Trophoblast cell (in vitro differentiated cells and primary cell): ENCODE measurements at regions not wholly inside any gene's neighbourhood (a gene's known extent, or its start where the extent isn't known, plus 50 kb on each side); places are given as distances from the start of the nearest gene placed in this dataset.
A peak's percentile ranks its signal among the peaks of the same experiment; 100 is the strongest.

ENCODE experiments used
- DNase-seq, 2 donors: peaks; one replicate each; pipeline ENCODE4 v3.0.0-alpha.2; 2016
- H2AFZ ChIP-seq: 2 replicates; pipeline ENCODE4 v1.6.1; 2013; ENCODE audit warnings: low read length, moderate library complexity, mild to moderate bottlenecking; ENCODE audit not compliant: insufficient read depth, poor library complexity
- H2AK5ac ChIP-seq: 2 replicates; pipeline ENCODE4 v1.6.1; 2013; ENCODE audit warnings: mild to moderate bottlenecking, low read length
- H2BK120ac ChIP-seq: 2 replicates; pipeline ENCODE4 v1.6.1; 2013; ENCODE audit warnings: low read length, mild to moderate bottlenecking, moderate library complexity; ENCODE audit not compliant: insufficient read depth, poor library complexity
- H2BK12ac ChIP-seq: 2 replicates; pipeline ENCODE4 v1.6.1; 2013; ENCODE audit warnings: mild to moderate bottlenecking, low read length, moderate library complexity
- H2BK5ac ChIP-seq: 2 replicates; pipeline ENCODE4 v1.6.1; 2013; ENCODE audit warnings: low read length, low read depth, moderate library complexity, mild to moderate bottlenecking; ENCODE audit not compliant: poor library complexity
- H3K14ac ChIP-seq: 2 replicates; pipeline ENCODE4 v1.6.1; 2013; ENCODE audit warnings: mild to moderate bottlenecking, low read length
- H3K18ac ChIP-seq: 2 replicates; pipeline ENCODE4 v1.6.1; 2013; ENCODE audit warnings: mild to moderate bottlenecking, low read length
- H3K23ac ChIP-seq: 2 replicates; pipeline ENCODE4 v1.6.1; 2013; ENCODE audit warnings: low read length
- H3K27ac ChIP-seq: 2 replicates; pipeline ENCODE4 v1.5.1; 2013; ENCODE audit warnings: low read depth, mild to moderate bottlenecking, inconsistent platforms, low read length, moderate library complexity
- H3K27me3 ChIP-seq: 2 replicates; pipeline ENCODE4 v1.6.1; 2013; ENCODE audit warnings: inconsistent platforms, mild to moderate bottlenecking, low read length, moderate library complexity; ENCODE audit not compliant: insufficient read depth
- H3K36me3 ChIP-seq, 2 experiments: 1 replicate in 1 of 2; 2 replicates in 1 of 2; pipeline ENCODE4 v1.6.1; 2013; ENCODE audit warnings: low read length in 2 of 2, mild to moderate bottlenecking in 2 of 2, moderate library complexity in 1 of 2; ENCODE audit not compliant: insufficient read depth in 2 of 2, control insufficient read depth in 1 of 2
- H3K4ac ChIP-seq: 2 replicates; pipeline ENCODE4 v1.6.1; 2013; ENCODE audit warnings: low read depth, mild to moderate bottlenecking, low read length, moderate library complexity
- H3K4me1 ChIP-seq, 2 experiments: 1 replicate in 1 of 2; 2 replicates in 1 of 2; pipeline ENCODE4 v1.6.1; 2013; ENCODE audit warnings: low read length in 2 of 2, mild to moderate bottlenecking in 2 of 2, moderate library complexity in 1 of 2; ENCODE audit not compliant: insufficient read depth in 2 of 2, control insufficient read depth in 1 of 2
- H3K4me2 ChIP-seq: 2 replicates; pipeline ENCODE4 v1.6.1; 2013; ENCODE audit warnings: inconsistent platforms, mild to moderate bottlenecking, low read length, moderate library complexity
- H3K4me3 ChIP-seq: 2 replicates; pipeline ENCODE4 v1.5.1; 2013; ENCODE audit warnings: mild to moderate bottlenecking, low read depth, low read length, inconsistent platforms
- H3K79me1 ChIP-seq: one replicate; pipeline ENCODE4 v1.6.1; 2013; ENCODE audit warnings: low read length
- H3K79me2 ChIP-seq: 2 replicates; pipeline ENCODE4 v1.6.1; 2013; ENCODE audit warnings: low read length, mild to moderate bottlenecking; ENCODE audit not compliant: control insufficient read depth, insufficient read depth, poor library complexity
- H3K9ac ChIP-seq: 2 replicates; pipeline ENCODE4 v1.6.1; 2013; ENCODE audit warnings: mild to moderate bottlenecking, low read length
- H3K9me3 ChIP-seq: 2 replicates; pipeline ENCODE4 v1.6.1; 2013; ENCODE audit warnings: low read depth, mild to moderate bottlenecking, control low read depth, inconsistent platforms, low read length; ENCODE audit not compliant: insufficient read depth
- H4K12ac ChIP-seq: 2 replicates; pipeline ENCODE4 v1.6.1; 2013; ENCODE audit warnings: low read depth, mild to moderate bottlenecking, low read length, moderate library complexity
- H4K8ac ChIP-seq: 2 replicates; pipeline ENCODE4 v1.6.1; 2013; ENCODE audit warnings: low read depth, mild to moderate bottlenecking, low read length, moderate library complexity
- H4K91ac ChIP-seq: one replicate; pipeline ENCODE4 v1.6.1; 2013; ENCODE audit warnings: low read depth, mild to moderate bottlenecking, low read length, moderate library complexity
- WGBS: extraction: QIAGEN DNeasy Blood & Tissue Kit; methylation state at CpG from one replicate; pipeline ENCODE4 v1.1.7; 2013; ENCODE audit warnings: missing lambda C conversion rate; ENCODE audit not compliant: insufficient read length, insufficient coverage; ENCODE audit errors: extremely low coverage; 5-methylcytosine and 5-hydroxymethylcytosine counted together

- Histone ChIP-seq H3K9ac (no peak overlapping the region), H3K23ac (no peak overlapping the region), H3K27ac (peak overlapping the region; percentile 56), H3K9me3 (no peaks in the 10 kb centered on the region), H3K4ac (no peak overlapping the region), H4K91ac (no peak overlapping the region), H3K4me1 (peaks cover 10 to 12% of the 10 kb centered on the region in 2 experiments), H3K27me3 (no peaks in the 10 kb centered on the region), H2BK12ac (peak overlapping the region; percentile 19), H2AFZ (no peak overlapping the region), H4K12ac (no peak overlapping the region), H3K18ac (no peak overlapping the region), H3K14ac (no peak overlapping the region), H3K4me2 (no peak overlapping the region), H2AK5ac (no peak overlapping the region), H2BK120ac (no peak overlapping the region), H3K79me1 (peaks cover 6% of the 10 kb centered on the region), H3K36me3 (no peaks in the 10 kb centered on the region), H2BK5ac (no peak overlapping the region), H4K8ac (no peak overlapping the region), H3K4me3 (no peak overlapping the region), H3K79me2 (no peaks in the 10 kb centered on the region)
- no CpG with 5 or more reads among the region's 6 CpGs for WGBS
- peak in 1 of 2 donors; percentile 31 for DNase-seq
These were observed 475.3 kb upstream of the JARID2 start for GRCh38 chr6:14770572-14770971.

GRCh38 chr6:14771016-14771415, 474.9 kb upstream of the JARID2 start:
- Histone ChIP-seq H3K18ac (no peak overlapping the region), H2AFZ (no peak overlapping the region), H4K12ac (no peak overlapping the region), H3K27ac (no peak overlapping the region), H3K27me3 (no peaks in the 10 kb centered on the region), H3K79me2 (no peaks in the 10 kb centered on the region), H3K4ac (no peak overlapping the region), H3K14ac (no peak overlapping the region), H2BK120ac (no peak overlapping the region), H3K23ac (no peak overlapping the region), H3K79me1 (peaks cover 6% of the 10 kb centered on the region), H4K91ac (no peak overlapping the region), H3K36me3 (no peaks in the 10 kb centered on the region), H2AK5ac (no peak overlapping the region), H2BK5ac (no peak overlapping the region), H3K9me3 (no peaks in the 10 kb centered on the region), H3K4me3 (no peak overlapping the region), H4K8ac (no peak overlapping the region), H2BK12ac (peak overlapping the region; percentile 19), H3K4me1 (peaks cover 10 to 12% of the 10 kb centered on the region in 2 experiments), H3K4me2 (no peak overlapping the region), H3K9ac (no peak overlapping the region)
- WGBS, result no CpG with 5 or more reads among the region's 3 CpGs
- DNase-seq, result no peak

DNA sequence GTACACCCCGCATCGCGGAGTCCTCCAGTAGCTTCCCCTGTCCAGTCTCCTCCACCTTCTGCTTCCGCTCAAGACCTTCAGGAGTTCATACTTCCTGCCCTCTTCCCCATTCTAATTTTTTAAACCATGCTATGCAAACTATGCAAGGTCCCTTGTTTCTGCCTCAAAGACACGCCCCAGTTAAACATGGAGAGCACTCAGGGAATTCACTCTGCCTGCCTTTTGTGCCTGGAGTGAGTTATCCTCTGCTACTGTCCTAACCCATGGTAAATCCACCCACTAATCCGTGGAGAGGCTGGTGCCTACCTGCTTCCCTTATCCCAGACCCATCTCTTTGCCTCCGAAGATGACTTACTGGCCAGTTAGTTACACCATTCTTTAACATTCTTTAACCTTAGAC, 473.7 kb upstream of the JARID2 start:
- H2BK120ac ChIP-seq, result no peak overlapping the region
- H2AFZ ChIP-seq, result no peak overlapping the region
- no peak overlapping the region for H3K14ac ChIP-seq
- H2BK5ac ChIP-seq, result no peak overlapping the region
- no peak overlapping the region for H3K4me2 ChIP-seq
- no peak overlapping the region for H2AK5ac ChIP-seq
- DNase-seq, result peak; percentile 91 to 97
- no peak overlapping the region for H3K18ac ChIP-seq
- no peak overlapping the region for H3K4ac ChIP-seq
- no peak overlapping the region for H3K4me3 ChIP-seq
- H3K79me1 ChIP-seq, result peaks cover 6% of the 10 kb centered on the region
- no peaks in the 10 kb centered on the region for H3K9me3 ChIP-seq
- no peaks in the 10 kb centered on the region for H3K79me2 ChIP-seq
- H3K23ac ChIP-seq, result no peak overlapping the region
- peak overlapping the region; percentile 51 for H4K91ac ChIP-seq
- H3K4me1 ChIP-seq, result peaks cover 10 to 12% of the 10 kb centered on the region in 2 experiments
- H3K27me3 ChIP-seq, result no peaks in the 10 kb centered on the region
- no peak overlapping the region for H4K8ac ChIP-seq
- H2BK12ac ChIP-seq, result peak overlapping the region; percentile 70
- WGBS, result no CpG with 5 or more reads among the region's 7 CpGs
- no peak overlapping the region for H3K9ac ChIP-seq
- H3K36me3 ChIP-seq, result no peaks in the 10 kb centered on the region
- H3K27ac ChIP-seq, result no peak overlapping the region
- no peak overlapping the region for H4K12ac ChIP-seq

- Histone ChIP-seq H3K23ac (no peak overlapping the region), H3K4me1 (peaks cover 11 to 15% of the 10 kb centered on the region in 2 experiments), H2AK5ac (no peak overlapping the region), H3K27me3 (no peaks in the 10 kb centered on the region), H3K27ac (no peak overlapping the region), H2BK5ac (no peak overlapping the region), H4K91ac (no peak overlapping the region), H3K4ac (no peak overlapping the region), H2BK12ac (no peak overlapping the region), H4K8ac (no peak overlapping the region), H3K4me2 (no peak overlapping the region), H2AFZ (no peak overlapping the region), H3K9ac (no peak overlapping the region), H3K79me2 (no peaks in the 10 kb centered on the region), H3K18ac (no peak overlapping the region), H2BK120ac (no peak overlapping the region), H3K4me3 (no peak overlapping the region), H3K9me3 (no peaks in the 10 kb centered on the region), H3K36me3 (no peaks in the 10 kb centered on the region), H3K14ac (no peak overlapping the region), H3K79me1 (peaks cover 3% of the 10 kb centered on the region), H4K12ac (no peak overlapping the region)
- WGBS, result no CpG with 5 or more reads among the region's 1 CpG
- DNase-seq, result no peak
These were observed 470.3 kb upstream of the JARID2 start for GRCh38 chr6:14775528-14775927.
